ENCODE measurements at regions not wholly inside any gene's neighbourhood (a gene's known extent, or its start where the extent isn't known, plus 50 kb on each side); places are given as distances from the start of the nearest gene placed in this dataset.

- no peak for DNase-seq
These were observed 99.5 kb downstream of the MAIP1 start for GRCh38 chr2:200054681-200055468.

DNA sequence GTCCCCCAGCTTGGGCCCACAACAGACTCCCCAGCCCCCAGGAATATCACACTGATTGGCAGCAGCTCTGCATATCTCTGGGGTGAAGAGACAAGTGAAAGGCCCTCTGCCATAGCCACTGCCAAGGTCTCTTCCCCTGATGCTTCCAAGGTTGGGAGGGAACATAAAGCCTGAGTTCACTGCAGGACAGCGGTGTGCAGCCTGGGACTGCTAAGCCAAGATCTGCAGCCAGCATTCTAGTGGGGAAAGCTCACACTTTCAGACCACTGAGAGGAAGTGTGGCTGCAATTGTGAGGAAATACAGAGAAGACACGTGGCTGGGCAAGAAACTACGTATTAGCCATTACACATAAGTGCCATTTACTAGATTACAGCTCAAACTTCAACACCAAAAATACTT lies 100.7 kb downstream of the MAIP1 start:
- no peak for DNase-seq

DNA sequence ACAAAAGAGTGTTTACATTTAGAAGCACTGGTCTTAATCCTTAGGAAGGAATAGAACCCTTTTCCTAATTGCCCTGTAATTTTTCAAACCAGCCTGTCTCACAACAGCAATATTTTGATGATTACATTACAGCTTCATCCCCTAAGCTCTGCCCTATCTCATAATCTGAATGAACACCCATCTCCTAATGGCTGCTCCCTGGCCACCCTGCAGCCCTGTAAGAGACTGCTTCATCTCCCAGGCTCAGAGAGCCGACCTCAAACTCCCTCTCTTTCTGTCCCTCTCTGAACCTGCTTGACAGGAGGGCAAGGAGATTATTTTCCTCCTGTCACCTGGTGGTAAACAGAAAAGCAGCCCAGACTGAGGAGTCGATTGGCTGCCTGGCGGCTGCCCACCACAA lies 107.8 kb downstream of the MAIP1 start:
- DNase-seq = no peak

DNA sequence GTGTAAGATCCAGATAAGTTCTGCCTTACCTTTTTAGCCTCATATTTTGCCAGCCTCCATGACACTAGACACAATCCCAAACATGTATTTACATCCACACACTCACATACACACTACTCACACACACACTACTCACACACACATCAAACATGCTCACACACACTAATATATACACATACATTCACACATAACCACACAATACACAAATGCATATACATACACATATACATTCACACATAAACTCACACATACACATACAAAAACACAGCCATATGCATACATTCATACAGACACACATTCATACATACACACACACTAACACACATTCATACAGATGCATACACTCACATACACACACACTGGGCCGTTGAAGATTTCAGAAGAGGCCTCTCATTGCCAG lies 109.5 kb downstream of the MAIP1 start:
- DNase-seq = no peak

GRCh38 chr2:200065477-200065876 lies 110.1 kb downstream of the MAIP1 start:
- no peak for DNase-seq

- no peak for DNase-seq
These were observed 111.0 kb downstream of the MAIP1 start for GRCh38 chr2:200066417-200066816.

DNA sequence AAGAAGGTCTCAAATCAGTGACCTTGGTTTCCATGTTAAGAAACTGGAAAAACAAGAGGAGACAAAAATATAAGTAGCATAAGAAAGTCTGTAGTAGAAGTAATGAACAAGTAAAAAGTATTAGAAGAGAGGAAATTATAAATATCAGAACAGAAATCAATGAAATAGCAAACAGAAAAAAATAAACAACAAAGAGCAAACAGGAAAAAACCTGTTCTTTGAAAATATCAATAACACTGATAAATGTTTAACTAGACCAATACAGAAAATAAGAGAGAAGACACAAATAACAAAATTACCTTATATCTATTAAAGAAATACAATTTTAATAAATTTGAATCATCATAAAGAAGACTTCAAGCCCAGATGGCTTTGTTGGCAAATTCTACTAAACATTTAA lies 113.3 kb downstream of the MAIP1 start:
- DNase-seq = no peak

DNA sequence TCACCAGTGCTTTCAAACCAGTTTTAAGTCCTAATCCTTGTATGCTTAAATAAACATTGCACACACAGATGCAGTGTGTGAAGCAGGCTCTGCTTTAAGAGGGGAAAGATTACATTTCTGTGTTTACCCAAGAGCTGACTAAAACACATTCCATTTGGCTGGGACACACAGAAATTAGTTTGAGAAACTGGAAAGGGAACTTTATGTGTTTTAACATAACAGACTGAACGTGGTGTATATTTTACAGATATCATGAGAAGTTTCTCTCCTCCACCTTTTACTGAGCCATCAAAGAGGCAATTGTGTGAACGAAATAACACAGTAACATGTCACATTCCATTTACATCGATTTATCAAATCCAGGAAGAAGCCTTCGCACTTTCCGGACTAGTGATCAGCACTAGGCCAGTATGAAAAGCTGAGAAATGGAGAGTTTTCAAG lies 121.8 kb downstream of the MAIP1 start:
- DNase-seq = no peak

DNA sequence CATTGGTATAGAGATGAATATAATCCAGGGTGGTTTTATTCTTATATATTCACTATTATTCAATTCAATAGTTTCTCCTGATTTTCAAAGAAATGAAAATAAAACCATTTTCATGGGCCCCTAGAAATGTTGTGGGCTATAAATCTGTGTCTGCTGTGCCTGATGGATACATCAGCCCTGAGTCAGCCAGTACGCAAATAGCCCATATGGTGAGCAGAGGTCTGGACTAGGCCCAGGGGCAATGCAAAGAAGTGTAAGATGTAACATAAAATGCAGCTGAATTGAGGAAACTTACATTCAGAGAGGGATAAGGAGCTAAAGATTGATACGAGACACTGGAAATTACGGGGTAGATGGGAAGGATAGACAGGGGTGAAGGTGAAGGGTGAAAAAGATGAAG lies 122.5 kb downstream of the MAIP1 start:
- no peak for DNase-seq

DNA sequence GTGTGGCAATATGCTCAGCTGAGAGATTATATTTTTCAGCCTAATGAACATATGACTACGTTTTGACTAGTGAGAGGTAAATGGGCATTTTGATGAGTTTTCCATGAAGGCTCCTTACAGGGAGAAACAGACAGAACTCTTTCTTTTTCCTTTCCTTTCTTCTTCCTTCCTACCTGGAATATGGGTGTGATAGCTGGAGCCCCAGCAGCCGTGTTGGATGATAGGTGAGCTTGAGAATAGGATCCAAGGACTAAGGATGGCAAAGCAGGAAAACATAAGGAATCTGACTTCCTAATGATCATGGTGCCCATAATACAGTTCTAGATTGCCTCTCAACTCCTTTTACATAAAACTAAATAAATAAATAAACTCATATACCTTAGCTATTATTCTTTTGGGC lies 124.0 kb downstream of the MAIP1 start:
- DNase-seq = no peak

- no peak for DNase-seq
These were observed 125.9 kb downstream of the MAIP1 start for GRCh38 chr2:200081236-200081635.

DNA sequence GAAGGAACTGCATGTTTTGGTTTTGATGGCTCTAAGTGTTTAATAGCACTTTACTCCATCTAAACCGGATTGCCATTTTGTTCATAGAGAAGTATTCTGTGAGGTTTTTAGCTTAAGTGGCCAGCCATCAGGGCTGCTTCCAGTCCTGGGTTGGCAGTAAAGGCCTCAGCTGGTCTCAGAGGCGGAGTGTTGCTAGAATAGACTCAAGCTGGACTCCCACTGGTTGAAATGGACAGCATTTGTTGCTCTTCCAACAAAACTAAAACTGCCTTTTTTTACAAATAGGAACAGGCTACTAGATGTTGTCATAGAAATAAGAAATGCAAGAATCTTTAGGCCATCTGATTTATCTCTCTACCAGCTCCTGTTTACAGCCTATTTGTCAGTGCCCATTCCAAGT lies 126.4 kb downstream of the MAIP1 start:
- DNase-seq = no peak

DNA sequence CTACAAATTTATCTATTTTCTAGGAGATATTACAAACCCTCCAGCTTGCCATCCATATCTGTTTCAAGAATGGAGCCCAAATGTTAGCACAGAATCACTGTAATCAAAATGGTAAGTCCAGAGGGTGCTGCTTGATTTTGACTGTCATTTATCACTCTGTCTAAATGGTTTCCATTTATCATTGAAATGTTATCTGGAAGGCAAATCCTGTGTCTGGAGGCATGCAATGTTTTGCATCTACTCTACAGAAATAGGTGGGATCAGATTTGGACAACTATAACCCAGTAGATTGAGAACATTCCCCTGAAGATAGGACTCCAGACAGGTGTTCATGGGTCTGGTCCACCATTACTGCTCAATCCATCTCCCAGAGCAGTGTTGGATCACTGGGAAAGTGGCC lies 128.7 kb downstream of the MAIP1 start:
- no peak for DNase-seq

- no peak for DNase-seq
These were observed 131.5 kb downstream of the MAIP1 start for GRCh38 chr2:200086911-200087310.

DNA sequence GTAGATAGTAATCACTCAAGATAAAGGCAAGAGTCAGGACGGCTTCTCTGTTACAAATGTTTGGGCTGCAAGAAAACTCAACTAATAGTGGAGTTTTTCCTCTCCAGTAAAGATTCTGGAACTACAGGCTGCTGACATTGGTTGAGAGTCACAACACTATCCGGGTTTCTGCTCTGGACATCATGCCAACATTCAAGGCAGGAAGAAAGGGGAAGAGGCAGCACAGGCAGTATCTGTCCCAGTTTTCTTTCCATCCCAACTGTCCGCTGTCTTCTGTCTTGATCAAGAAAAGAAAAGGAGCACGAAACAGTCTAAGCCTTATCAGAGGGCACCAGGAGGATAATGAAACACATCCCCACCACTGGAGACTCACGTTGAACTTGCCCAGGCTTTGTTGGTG lies 132.1 kb downstream of the MAIP1 start:
- DNase-seq = no peak

DNA sequence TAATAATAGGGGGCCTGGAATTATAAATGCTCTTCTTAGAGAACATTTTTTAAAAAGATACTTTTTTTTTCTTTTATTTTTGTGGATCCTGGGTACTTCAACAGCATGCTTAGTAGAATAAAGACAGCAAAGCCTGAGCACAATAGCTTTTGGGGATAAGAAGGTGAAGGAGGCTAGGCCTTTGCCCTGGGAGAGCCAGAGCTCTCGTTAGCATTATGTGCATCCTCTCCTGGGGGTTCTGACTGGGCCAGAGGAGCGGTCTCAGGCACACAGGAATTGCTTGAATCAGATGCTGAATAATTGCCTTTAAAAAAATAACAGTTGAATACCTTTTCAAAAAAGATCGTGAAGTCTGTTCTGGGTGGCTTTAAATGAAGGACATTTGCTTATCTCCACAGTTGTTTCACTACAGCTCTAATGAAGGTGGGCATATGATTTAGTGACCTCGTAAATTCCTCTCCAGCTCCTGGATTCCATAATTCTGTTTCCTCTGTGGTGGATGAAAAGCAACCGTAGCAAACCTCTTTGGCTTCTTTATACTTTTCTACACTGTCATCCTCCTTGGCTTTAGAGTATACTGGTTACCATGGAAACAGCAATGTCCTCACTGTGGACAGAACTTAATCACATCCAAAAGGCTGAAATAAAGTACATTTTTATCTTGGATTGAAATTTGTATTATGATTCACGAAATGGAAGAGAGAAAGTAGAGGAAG lies 133.8 kb downstream of the MAIP1 start:
- DNase-seq = no peak

GRCh38 chr2:200089756-200090109 lies 134.4 kb downstream of the MAIP1 start:
- no peak for DNase-seq

GRCh38 chr2:200090683-200091082 lies 135.3 kb downstream of the MAIP1 start:
- no peak for DNase-seq

- DNase-seq = no peak
These were observed 135.7 kb downstream of the MAIP1 start for GRCh38 chr2:200091126-200091525.

GRCh38 chr2:200092235-200092634 lies 136.9 kb downstream of the MAIP1 start:
- no peak for DNase-seq

DNA sequence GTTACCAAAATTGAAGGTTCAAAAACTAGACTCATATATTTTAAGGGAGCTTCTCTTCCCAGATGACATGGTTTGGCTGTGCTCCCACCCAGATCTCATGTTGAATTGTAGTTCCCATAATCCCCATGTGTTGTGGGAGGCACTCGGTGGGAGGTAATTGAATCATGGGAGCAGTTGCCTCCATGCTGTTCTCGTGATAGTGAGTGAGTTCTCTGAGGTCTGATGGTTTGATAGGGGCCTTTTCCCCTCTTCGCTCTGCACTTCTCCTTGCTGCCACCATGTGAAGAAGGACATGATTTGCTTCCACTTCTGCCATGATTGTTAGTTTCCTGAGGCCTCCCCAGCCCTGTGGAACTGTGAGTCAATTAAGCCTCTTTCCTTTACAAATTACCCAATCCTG lies 140.1 kb downstream of the MAIP1 start:
- no peak for DNase-seq

DNA sequence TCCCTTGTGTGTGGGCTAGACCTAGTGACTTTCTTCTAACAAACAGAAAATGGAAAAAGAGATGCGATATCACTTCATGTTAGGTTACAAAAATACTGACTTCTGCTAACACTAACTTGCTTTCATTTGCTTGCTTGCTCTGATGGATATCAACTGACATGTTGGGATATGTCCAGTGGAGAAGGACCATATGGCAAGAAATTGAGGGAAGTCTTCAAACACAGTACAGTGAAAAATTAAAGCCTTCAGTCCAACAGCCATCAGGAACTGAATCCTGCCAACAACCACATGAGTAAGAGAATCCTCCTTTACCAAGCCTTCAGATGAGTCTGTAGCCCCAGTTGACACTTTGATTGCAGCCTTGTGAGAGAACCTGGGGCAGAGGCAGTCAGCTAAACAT lies 143.9 kb downstream of the MAIP1 start:
- no peak for DNase-seq

GRCh38 chr2:200100027-200100426 lies 144.6 kb downstream of the MAIP1 start:
- no peak for DNase-seq

- DNase-seq = no peak
These were observed 146.5 kb downstream of the MAIP1 start for GRCh38 chr2:200101922-200102321.

GRCh38 chr2:200102971-200103370 lies 147.6 kb downstream of the MAIP1 start:
- DNase-seq = no peak

Data from CD4-positive, alpha-beta T cell treated with Interleukin-17A for 1 hour (primary cell).